WTC11 (cell line): ENCODE measurements at regions not wholly inside any gene's neighbourhood (a gene's known extent, or its start where the extent isn't known, plus 50 kb on each side); places are given as distances from the start of the nearest gene placed in this dataset.

Source experiments
- ATAC-seq: fragments of 200-7000 bp; cut with Tn5 transposase; 2 replicates; pipeline ENCODE4 v1.10.0; 2021; ENCODE audit warnings: mild to moderate bottlenecking, moderate library complexity
- CTCF ChIA-PET: fragments of 300-600 bp; sonication (Branson Sonifier 250); formaldehyde crosslinking; loops from one replicate; lab custom pipeline; 2021; ENCODE audit warnings: antibody characterized with exemption; lab: Charles Lee
- POLR2A ChIA-PET: fragments of 350-600 bp; sonication (Branson Sonifier 250); formaldehyde crosslinking; loops from one replicate; lab custom pipeline; 2021; ENCODE audit warnings: antibody characterized with exemption; lab: Charles Lee
- DNase-seq: peaks from one replicate; pipeline ENCODE4 v3.0.0; 2021; ENCODE audit warnings: low spot score
- H3K27ac Mint-ChIP-seq: 2 replicates; pipeline ENCODE4 v1.8.0; 2021; ENCODE audit warnings: mixed read lengths
- H3K27me3 Mint-ChIP-seq: 2 replicates; pipeline ENCODE4 v1.8.0; 2021; ENCODE audit warnings: low read depth, mild to moderate bottlenecking, moderate library complexity, mixed read lengths
- H3K36me3 Mint-ChIP-seq: 2 replicates; pipeline ENCODE4 v1.8.0; 2021; ENCODE audit warnings: mixed read lengths
- H3K4me1 Mint-ChIP-seq: 2 replicates; pipeline ENCODE4 v1.8.0; 2022; ENCODE audit warnings: mixed read lengths
- H3K4me3 Mint-ChIP-seq: 2 replicates; pipeline ENCODE4 v1.8.0; 2021; ENCODE audit warnings: mild to moderate bottlenecking, moderate library complexity, mixed read lengths
- H3K9me3 Mint-ChIP-seq: 2 replicates; pipeline ENCODE4 v1.8.0; 2021; ENCODE audit warnings: mixed read lengths
- ARID4B ChIP-seq: sonication (generic); formaldehyde crosslinking; IDR thresholded peaks from 2 replicates; pipeline ENCODE4 v1.8.0; 2023; ENCODE audit warnings: missing genetic modification reagents, mild to moderate bottlenecking, borderline replicate concordance
- CDX4 ChIP-seq: fragments of 250-450 bp; sonication (Bioruptor Pico); IDR thresholded peaks from 2 replicates; pipeline ENCODE4 v1.9.0; 2021; ENCODE audit warnings: moderate library complexity, mild to moderate bottlenecking, inconsistent platforms, borderline replicate concordance
- E2F5 ChIP-seq: sonication (generic); formaldehyde crosslinking; IDR thresholded peaks from 2 replicates; pipeline ENCODE4 v1.8.1; 2022; ENCODE audit warnings: mild to moderate bottlenecking, moderate library complexity, missing genetic modification reagents
- ELF4 ChIP-seq: sonication (generic); formaldehyde crosslinking; IDR thresholded peaks from 2 replicates; pipeline ENCODE4 v1.8.1; 2022; ENCODE audit warnings: low read depth, mild to moderate bottlenecking, moderate library complexity, missing genetic modification reagents
- FOXK1 ChIP-seq: sonication (generic); formaldehyde crosslinking; IDR thresholded peaks from 2 replicates; pipeline ENCODE4 v1.8.0; 2022; ENCODE audit warnings: mild to moderate bottlenecking, moderate library complexity, missing genetic modification reagents
- GABPB1 ChIP-seq: sonication (generic); formaldehyde crosslinking; IDR thresholded peaks from 2 replicates; pipeline ENCODE4 v1.8.1; 2023; ENCODE audit warnings: mild to moderate bottlenecking, missing genetic modification reagents
- HMGA2 ChIP-seq: fragments of 250-450 bp; sonication (Bioruptor Pico); IDR thresholded peaks from 2 replicates; pipeline ENCODE4 v1.4.0; 2021; ENCODE audit warnings: mild to moderate bottlenecking, moderate library complexity
- HMGXB4 ChIP-seq: sonication (generic); formaldehyde crosslinking; IDR thresholded peaks from 2 replicates; pipeline ENCODE4 v1.8.1; 2023; ENCODE audit warnings: mild to moderate bottlenecking, moderate library complexity, missing genetic modification reagents
- IRF1 ChIP-seq: sonication (generic); formaldehyde crosslinking; IDR thresholded peaks from 2 replicates; pipeline ENCODE4 v1.8.0; 2023; ENCODE audit warnings: missing genetic modification reagents
- MYBL2 ChIP-seq: sonication (generic); formaldehyde crosslinking; IDR thresholded peaks from 2 replicates; pipeline ENCODE4 v1.8.1; 2023; ENCODE audit warnings: mild to moderate bottlenecking, moderate library complexity, missing genetic modification reagents
- PRDM15 ChIP-seq: sonication (generic); formaldehyde crosslinking; IDR thresholded peaks from 2 replicates; pipeline ENCODE4 v1.8.0; 2022; ENCODE audit warnings: missing genetic modification reagents
- PREB ChIP-seq: sonication (generic); formaldehyde crosslinking; IDR thresholded peaks from 2 replicates; pipeline ENCODE4 v1.8.1; 2022; ENCODE audit warnings: mild to moderate bottlenecking, missing genetic modification reagents, moderate library complexity, borderline replicate concordance
- SMAD3 ChIP-seq: sonication (generic); formaldehyde crosslinking; IDR thresholded peaks from 2 replicates; pipeline ENCODE4 v1.8.0; 2022; ENCODE audit warnings: missing genetic modification reagents, mild to moderate bottlenecking, borderline replicate concordance
- TCF7 ChIP-seq: sonication (generic); formaldehyde crosslinking; IDR thresholded peaks from 2 replicates; pipeline ENCODE4 v1.8.0; 2022; ENCODE audit warnings: mild to moderate bottlenecking, low read depth, missing genetic modification reagents, moderate library complexity
- ZNF138 ChIP-seq: sonication (generic); formaldehyde crosslinking; conservative IDR thresholded peaks from 2 replicates; pipeline ENCODE4 v1.8.1; 2022; ENCODE audit warnings: mild to moderate bottlenecking, moderate library complexity, missing genetic modification reagents

- no peak for TF ChIP-seq PREB (CRISPR knock-in tag)
Measured at GRCh38 chr7:16084875-16085274, 336.5 kb downstream of the CRPPA start (continued).

- no peak for ATAC-seq
- no peak for DNase-seq
- H3K27ac Mint-ChIP-seq = no peak overlapping the region
- POLR2A ChIA-PET = interaction anchor here (0.6 kb wide), 2 partner anchors 172 to 300 kb away, joined by 3 to 8 read pairs; no protein-coding TSS in a partner anchor
- no peak overlapping the region for H3K4me3 Mint-ChIP-seq
- H3K36me3 Mint-ChIP-seq = 0 out of 2 replicates have a peak, but pooled peaks cover 3% of the 10 kb centered on the region
- CTCF ChIA-PET = interaction anchor here (0.6 kb wide), 1 partner anchor 11 kb away, joined by 3 read pairs; no protein-coding TSS in a partner anchor
- peaks cover 10% of the 10 kb centered on the region for H3K9me3 Mint-ChIP-seq
- H3K27me3 Mint-ChIP-seq = no peaks in the 10 kb centered on the region
- 0 out of 2 replicates have a peak, but pooled peaks cover 3% of the 10 kb centered on the region for H3K4me1 Mint-ChIP-seq
- no peak for TF ChIP-seq ELF4 (CRISPR knock-in tag)
Measured at GRCh38 chr7:16084370-16084769, 337.0 kb downstream of the CRPPA start.

- H3K27me3 Mint-ChIP-seq = no peaks in the 10 kb centered on the region
- no peak overlapping the region for H3K27ac Mint-ChIP-seq
- H3K4me3 Mint-ChIP-seq = no peak overlapping the region
- 0 out of 2 replicates have a peak, but pooled peaks cover 3% of the 10 kb centered on the region for H3K4me1 Mint-ChIP-seq
- TF ChIP-seq FOXK1 = no peak
- TF ChIP-seq TCF7 = no peak
- no peak for TF ChIP-seq HMGXB4 (CRISPR knock-in tag)
- no peak for TF ChIP-seq HMGA2
- no peak for TF ChIP-seq GABPB1 (CRISPR knock-in tag)
- no peak for TF ChIP-seq E2F5 (CRISPR knock-in tag)
- TF ChIP-seq PRDM15 (CRISPR knock-in tag) = no peak
- TF ChIP-seq SMAD3 (CRISPR knock-in tag) = no peak
- no peak for TF ChIP-seq MYBL2 (CRISPR knock-in tag)
- TF ChIP-seq ZNF138 = no peak
- H3K36me3 Mint-ChIP-seq = 0 out of 2 replicates have a peak, but pooled peaks cover 3% of the 10 kb centered on the region
- peaks cover 14% of the 10 kb centered on the region for H3K9me3 Mint-ChIP-seq
- DNase-seq (no peak), ATAC-seq (no peak)
- ChIA-PET CTCF (no interaction called here), POLR2A (no interaction called here)
Measured at GRCh38 chr7:16083931-16084330, 337.4 kb downstream of the CRPPA start.

GRCh38 chr7:16080131-16080530 lies 341.2 kb downstream of the CRPPA start:
- Mint-ChIP-seq H3K36me3 (0 out of 2 replicates have a peak, but pooled peaks cover 5% of the 10 kb centered on the region), H3K27ac (no peak overlapping the region), H3K4me3 (no peak overlapping the region), H3K9me3 (peaks cover 18% of the 10 kb centered on the region), H3K27me3 (no peaks in the 10 kb centered on the region), H3K4me1 (peaks cover 16% of the 10 kb centered on the region)
- DNase-seq = no peak
- ChIA-PET CTCF (interaction anchor here (0.7 kb wide), 1 partner anchor 135 kb away, joined by 3 read pairs; no protein-coding TSS in a partner anchor), POLR2A (interaction anchor here (0.6 kb wide), 1 partner anchor 258 kb away, joined by 4 read pairs; no protein-coding TSS in a partner anchor)
- no peak for ATAC-seq
- TF ChIP-seq ARID4B (CRISPR knock-in tag) (no peak), IRF1 (CRISPR knock-in tag) (no peak), CDX4 (CRISPR knock-in tag) (no peak)
